NOMO-1 treated with dmso at 0.1 percent for 144 hours (cell line): ENCODE measurements at regions not wholly inside any gene's neighbourhood (a gene's known extent, or its start where the extent isn't known, plus 50 kb on each side); places are given as distances from the start of the nearest gene placed in this dataset.

Experiments
- DNase-seq: peaks from one replicate; lab custom pipeline; 2025; ENCODE audit not compliant: unreplicated experiment; lab: John Stamatoyannopoulos, UW

DNA sequence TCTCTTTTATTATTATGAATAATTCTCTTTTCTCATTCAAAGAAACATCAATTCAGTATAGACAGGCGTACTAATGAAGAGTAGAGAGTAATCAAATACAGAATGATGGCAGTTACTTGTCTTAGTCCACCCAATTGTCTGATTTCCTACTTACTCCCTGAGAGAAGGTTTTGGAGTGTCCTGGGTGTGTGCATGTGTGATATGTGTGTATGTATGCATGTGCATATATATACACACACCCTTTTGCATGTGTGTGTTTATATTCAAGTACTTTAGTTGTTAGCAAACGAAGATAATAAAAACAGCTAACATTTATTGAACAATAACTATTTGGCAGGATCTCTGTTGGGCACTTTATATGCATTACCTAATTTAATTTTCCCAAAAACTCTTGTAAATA, 63.2 kb upstream of the CCDC190 start:
- DNase-seq = no peak

DNA sequence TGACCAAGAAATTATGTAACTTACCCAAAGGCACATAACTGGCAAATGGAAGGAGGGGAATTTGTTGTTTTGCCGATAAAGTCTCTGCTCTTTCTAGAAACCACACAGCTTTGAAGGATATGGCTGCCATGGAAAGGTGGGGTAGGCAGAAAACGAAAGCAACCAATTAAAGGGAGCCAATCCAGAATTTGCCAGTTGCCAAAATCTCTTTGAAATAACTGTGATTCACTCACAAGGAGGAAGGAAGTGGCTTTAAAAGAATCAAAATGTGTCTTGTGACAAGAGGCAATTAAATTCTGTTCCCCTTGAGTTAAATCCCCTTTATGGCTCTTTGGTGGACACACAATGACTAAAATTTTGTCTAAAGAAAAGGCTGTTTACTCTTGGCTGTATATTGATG, 61.2 kb upstream of the CCDC190 start:
- DNase-seq = peak; percentile 79

GRCh38 chr1:162921311-162921710, 60.3 kb upstream of the CCDC190 start:
- no peak for DNase-seq

- DNase-seq = peak; percentile 43
Measured at GRCh38 chr1:162919034-162919433, 58.1 kb upstream of the CCDC190 start.

- no peak for DNase-seq
Measured at GRCh38 chr1:162918151-162918754, 57.3 kb upstream of the CCDC190 start.

GRCh38 chr1:162916821-162917613, 56.0 kb upstream of the CCDC190 start:
- DNase-seq = no peak

DNA sequence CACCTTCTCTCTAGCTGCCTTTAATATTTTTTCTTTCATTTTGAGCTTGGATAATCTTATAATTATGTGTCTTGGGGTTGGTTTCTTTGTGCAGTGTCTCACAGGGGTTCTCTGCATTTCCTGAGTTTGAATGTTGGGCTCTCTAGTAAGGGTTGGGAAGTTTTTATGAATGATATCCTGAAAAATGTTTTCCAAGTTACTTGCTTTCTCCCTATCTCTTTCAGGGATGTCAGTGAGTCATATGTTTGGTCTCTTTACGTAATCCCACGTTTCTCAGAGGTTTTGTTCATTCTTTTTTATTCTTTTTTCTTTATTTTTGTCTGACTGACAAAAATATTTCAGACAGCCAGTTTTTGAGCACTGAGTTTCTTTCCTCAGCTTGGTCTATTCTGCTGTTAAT, 55.4 kb upstream of the CCDC190 start:
- no peak for DNase-seq

DNA sequence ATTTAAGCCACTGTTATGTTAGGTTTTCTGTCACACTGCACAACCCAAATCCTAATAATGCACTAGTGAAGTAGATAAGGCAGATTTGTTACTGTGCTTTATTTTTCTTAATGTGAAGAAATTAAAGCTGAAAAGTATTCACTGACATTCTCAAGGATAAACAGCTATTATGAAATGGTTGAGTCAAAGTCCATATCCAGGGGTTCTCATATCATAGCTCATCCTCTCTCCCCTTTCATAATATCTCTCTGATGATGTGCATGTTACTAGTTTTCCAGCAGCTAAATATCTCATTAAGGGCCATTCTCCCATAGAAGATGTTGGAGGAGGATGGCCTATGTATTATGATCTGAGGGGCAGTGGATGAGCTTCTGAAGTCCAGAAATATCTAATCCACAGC, 53.6 kb upstream of the CCDC190 start:
- DNase-seq = no peak

DNA sequence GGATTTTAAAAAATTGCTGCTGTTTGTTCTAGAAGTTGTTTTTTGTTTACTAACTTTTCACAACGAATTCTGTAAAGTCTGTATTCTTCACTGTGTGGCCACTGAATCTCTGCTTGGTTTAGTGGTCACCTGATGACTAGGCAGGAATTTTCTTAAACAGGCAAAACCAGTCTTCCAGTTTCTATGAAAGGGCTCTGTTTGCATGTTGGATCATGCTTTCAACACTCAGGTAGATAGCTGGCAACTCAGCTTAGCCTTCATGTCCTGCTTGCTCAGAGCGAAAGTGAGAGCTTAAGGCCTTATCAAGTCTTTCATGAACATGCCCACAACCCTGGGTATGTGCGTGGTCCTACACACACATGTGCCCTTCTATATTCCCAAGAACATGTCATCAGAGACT, 52.4 kb upstream of the CCDC190 start:
- no peak for DNase-seq

DNA sequence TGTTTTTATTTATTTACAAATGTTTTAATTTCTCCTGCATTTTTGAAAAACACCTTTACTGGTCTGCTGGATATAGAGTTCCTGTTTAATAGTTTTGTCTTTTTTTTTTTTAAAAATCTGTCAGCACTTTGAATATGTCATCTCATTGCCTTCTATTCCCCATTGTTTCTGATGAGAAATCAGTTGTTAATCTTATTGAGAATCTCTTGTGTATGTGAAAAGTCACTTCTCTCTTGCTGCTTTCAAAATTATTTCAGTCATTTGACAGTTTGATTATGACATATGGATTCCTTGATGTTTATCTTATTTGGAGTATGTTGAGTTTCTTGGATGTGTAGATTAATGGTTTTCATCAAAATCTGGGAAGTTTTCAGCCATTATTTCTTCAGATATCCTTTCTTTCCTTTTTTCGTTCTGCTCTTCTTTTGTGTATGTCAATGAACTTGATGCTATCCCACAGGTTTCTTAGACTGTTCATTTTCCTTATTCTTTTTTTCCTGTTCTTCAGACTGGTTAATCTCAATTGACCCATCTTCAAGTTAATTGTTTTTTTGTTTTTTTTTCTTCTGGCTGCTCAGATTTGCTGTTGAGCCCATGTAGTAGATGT, 51.2 kb upstream of the CCDC190 start:
- no peak for DNase-seq
